Natural killer cell treated with Interleukin-12 subunit alpha and Interleukin-12 subunit beta and Interleukin-15 and Interleukin-18, amount 100 ng/mL, for 72 hours (primary cell): ENCODE measurements at regions not wholly inside any gene's neighbourhood (a gene's known extent, or its start where the extent isn't known, plus 50 kb on each side); places are given as distances from the start of the nearest gene placed in this dataset.
"Not testable (repeated sequence)": the region's sequence is repeated elsewhere in the genome, so short reads cannot be mapped to it uniquely, and the experiment has no call there.

Experiments
- ATAC-seq, 2 donors: fragments of 150-1000 bp; cut with Tn5 transposase in 1 of 2; sonication (Bioruptor Pico), chemical (Tn5 transposase) in 1 of 2; 2 replicates each; pipeline ENCODE4 v1.10.0; 2021
- DNase-seq: peaks from one replicate; pipeline ENCODE4 v3.0.0; 2022; ENCODE audit warnings: low spot score
- H3K27ac Mint-ChIP-seq, 2 donors: 1 replicate in 1 of 2; 2 replicates in 1 of 2; pipeline ENCODE4 v1.8.0; 2022; ENCODE audit warnings: mixed read lengths in 2 of 2, mild to moderate bottlenecking in 1 of 2, moderate library complexity in 1 of 2
- H3K27me3 Mint-ChIP-seq, 2 donors: 1 replicate in 1 of 2; 2 replicates in 1 of 2; pipeline ENCODE4 v1.8.0; 2022; ENCODE audit warnings: mixed read lengths in 2 of 2
- H3K36me3 Mint-ChIP-seq: one replicate; pipeline ENCODE4 v1.8.0; 2022; ENCODE audit warnings: mixed read lengths
- H3K4me1 Mint-ChIP-seq, 2 donors: 1 replicate in 1 of 2; 2 replicates in 1 of 2; pipeline ENCODE4 v1.8.0; 2022; ENCODE audit warnings: low read depth in 2 of 2, mixed read lengths in 2 of 2, mild to moderate bottlenecking in 1 of 2
- H3K4me3 Mint-ChIP-seq: one replicate; pipeline ENCODE4 v1.8.0; 2022; ENCODE audit warnings: mixed read lengths
- H3K9me3 Mint-ChIP-seq: 2 replicates; pipeline ENCODE4 v1.8.0; 2022; ENCODE audit warnings: mixed read lengths

- ATAC-seq (no peak), DNase-seq (no peak)
- H3K4me3 Mint-ChIP-seq, result no peak overlapping the region
- H3K36me3 Mint-ChIP-seq, result no peaks in the 10 kb centered on the region
- H3K4me1 Mint-ChIP-seq, result no peaks in the 10 kb centered on the region
- no peaks in the 10 kb centered on the region for H3K9me3 Mint-ChIP-seq
- no peak overlapping the region for H3K27ac Mint-ChIP-seq
- no peaks in the 10 kb centered on the region for H3K27me3 Mint-ChIP-seq
Measured at GRCh38 chr12:88716240-88716639, 136.0 kb upstream of the KITLG start.

- no peak for DNase-seq
- Mint-ChIP-seq H3K27ac (no peak overlapping the region), H3K36me3 (no peaks in the 10 kb centered on the region), H3K9me3 (no peaks in the 10 kb centered on the region), H3K27me3 (no peaks in the 10 kb centered on the region), H3K4me1 (no peaks in the 10 kb centered on the region), H3K4me3 (no peak overlapping the region)
- ATAC-seq, result no peak
Measured at GRCh38 chr12:88715673-88716072, 135.4 kb upstream of the KITLG start.

- H3K27me3 Mint-ChIP-seq, DNase-seq, H3K9me3 Mint-ChIP-seq, H3K27ac Mint-ChIP-seq, H3K36me3 Mint-ChIP-seq, H3K4me3 Mint-ChIP-seq, ATAC-seq, H3K4me1 Mint-ChIP-seq: not testable (repeated sequence)
Measured at GRCh38 chr12:88714263-88714882, 134.1 kb upstream of the KITLG start.

- Mint-ChIP-seq H3K4me3 (no peak overlapping the region), H3K27me3 (no peaks in the 10 kb centered on the region), H3K27ac (no peak overlapping the region), H3K9me3 (peaks cover 22% of the 10 kb centered on the region), H3K36me3 (no peaks in the 10 kb centered on the region), H3K4me1 (no peaks in the 10 kb centered on the region)
- ATAC-seq (no peak), DNase-seq (no peak)
Measured at GRCh38 chr12:88707800-88708199, 127.5 kb upstream of the KITLG start.

GRCh38 chr12:88706286-88706685 lies 126.0 kb upstream of the KITLG start:
- no peak for DNase-seq
- no peak overlapping the region for H3K27ac Mint-ChIP-seq
- no peak overlapping the region for H3K4me3 Mint-ChIP-seq
- ATAC-seq, result no peak
- no peaks in the 10 kb centered on the region for H3K36me3 Mint-ChIP-seq
- H3K27me3 Mint-ChIP-seq, result no peaks in the 10 kb centered on the region
- H3K4me1 Mint-ChIP-seq, result no peaks in the 10 kb centered on the region
- peaks cover 22% of the 10 kb centered on the region for H3K9me3 Mint-ChIP-seq

- H3K9me3 Mint-ChIP-seq, result peaks cover 22% of the 10 kb centered on the region
- ATAC-seq (no peak), DNase-seq (no peak)
- no peaks in the 10 kb centered on the region for H3K27me3 Mint-ChIP-seq
- no peak overlapping the region for H3K4me3 Mint-ChIP-seq
- H3K27ac Mint-ChIP-seq, result no peak overlapping the region
- H3K36me3 Mint-ChIP-seq, result no peaks in the 10 kb centered on the region
- H3K4me1 Mint-ChIP-seq, result no peaks in the 10 kb centered on the region
Measured at GRCh38 chr12:88703790-88704189, 123.5 kb upstream of the KITLG start.

- no peak for ATAC-seq
- Mint-ChIP-seq H3K4me1 (no peaks in the 10 kb centered on the region), H3K4me3 (no peak overlapping the region), H3K36me3 (no peaks in the 10 kb centered on the region), H3K27ac (no peak overlapping the region), H3K9me3 (peaks cover 10% of the 10 kb centered on the region), H3K27me3 (no peaks in the 10 kb centered on the region)
- DNase-seq, result no peak
Measured at GRCh38 chr12:88698471-88698870, 118.2 kb upstream of the KITLG start.

GRCh38 chr12:88693837-88694445 lies 113.7 kb upstream of the KITLG start:
- ATAC-seq (no peak), DNase-seq (no peak)
- Mint-ChIP-seq H3K27ac (no peak overlapping the region), H3K9me3 (peaks cover 17% of the 10 kb centered on the region), H3K4me3 (no peak overlapping the region), H3K27me3 (no peaks in the 10 kb centered on the region), H3K4me1 (no peaks in the 10 kb centered on the region), H3K36me3 (no peaks in the 10 kb centered on the region)

- Mint-ChIP-seq H3K4me3 (no peak overlapping the region), H3K4me1 (no peaks in the 10 kb centered on the region), H3K27ac (no peak overlapping the region), H3K9me3 (peaks cover 17% of the 10 kb centered on the region), H3K27me3 (no peaks in the 10 kb centered on the region), H3K36me3 (no peaks in the 10 kb centered on the region)
- ATAC-seq (no peak), DNase-seq (no peak)
Measured at GRCh38 chr12:88691811-88692210, 111.5 kb upstream of the KITLG start.

GRCh38 chr12:88684610-88685009 lies 104.3 kb upstream of the KITLG start:
- Mint-ChIP-seq H3K4me1 (no peaks in the 10 kb centered on the region), H3K36me3 (no peaks in the 10 kb centered on the region), H3K27me3 (no peaks in the 10 kb centered on the region), H3K27ac (no peak overlapping the region), H3K4me3 (no peak overlapping the region), H3K9me3 (peaks cover 3% of the 10 kb centered on the region)
- DNase-seq (no peak), ATAC-seq (no peak)

- peaks cover 3% of the 10 kb centered on the region for H3K9me3 Mint-ChIP-seq
- no peak overlapping the region for H3K4me3 Mint-ChIP-seq
- no peaks in the 10 kb centered on the region for H3K36me3 Mint-ChIP-seq
- ATAC-seq (no peak), DNase-seq (no peak)
- H3K27me3 Mint-ChIP-seq, result no peaks in the 10 kb centered on the region
- no peak overlapping the region for H3K27ac Mint-ChIP-seq
- no peaks in the 10 kb centered on the region for H3K4me1 Mint-ChIP-seq
Measured at GRCh38 chr12:88684170-88684569, 103.9 kb upstream of the KITLG start.

GRCh38 chr12:88683628-88684027 lies 103.4 kb upstream of the KITLG start:
- H3K36me3 Mint-ChIP-seq, result no peaks in the 10 kb centered on the region
- ATAC-seq (no peak), DNase-seq (no peak)
- no peaks in the 10 kb centered on the region for H3K4me1 Mint-ChIP-seq
- H3K27ac Mint-ChIP-seq, result no peak overlapping the region
- H3K9me3 Mint-ChIP-seq, result peaks cover 3% of the 10 kb centered on the region
- no peak overlapping the region for H3K4me3 Mint-ChIP-seq
- no peaks in the 10 kb centered on the region for H3K27me3 Mint-ChIP-seq

GRCh38 chr12:88681271-88681670 lies 101.0 kb upstream of the KITLG start:
- no peak for DNase-seq

GRCh38 chr12:88677464-88677863 lies 97.2 kb upstream of the KITLG start:
- no peaks in the 10 kb centered on the region for H3K36me3 Mint-ChIP-seq
- H3K9me3 Mint-ChIP-seq, result peaks cover 7% of the 10 kb centered on the region
- no peaks in the 10 kb centered on the region for H3K27me3 Mint-ChIP-seq
- H3K27ac Mint-ChIP-seq, result no peak overlapping the region
- no peaks in the 10 kb centered on the region for H3K4me1 Mint-ChIP-seq
- H3K4me3 Mint-ChIP-seq, result no peak overlapping the region
- DNase-seq, result no peak
- ATAC-seq, result no peak

More at GRCh38 chr12:88681271-88681670, 101.0 kb upstream of the KITLG start:
- Mint-ChIP-seq H3K36me3 (no peaks in the 10 kb centered on the region), H3K27ac (no peak overlapping the region), H3K9me3 (peaks cover 7% of the 10 kb centered on the region), H3K27me3 (no peaks in the 10 kb centered on the region), H3K4me1 (no peaks in the 10 kb centered on the region), H3K4me3 (no peak overlapping the region)
- ATAC-seq, result no peak

GRCh38 chr12:88667615-88668014 lies 87.3 kb upstream of the KITLG start:
- not testable (repeated sequence) for H3K27ac Mint-ChIP-seq, DNase-seq, H3K4me1 Mint-ChIP-seq, H3K36me3 Mint-ChIP-seq, H3K4me3 Mint-ChIP-seq, ATAC-seq, H3K27me3 Mint-ChIP-seq
- H3K9me3 Mint-ChIP-seq, result peaks cover 11% of the 10 kb centered on the region
